Stimulated activated CD4-positive, alpha-beta T cell treated with anti-CD3 and anti-CD28 coated beads, Interleukin-2, amount 100 ng/mL, for 48 hours (primary cell): ENCODE measurements at regions not wholly inside any gene's neighbourhood (a gene's known extent, or its start where the extent isn't known, plus 50 kb on each side); places are given as distances from the start of the nearest gene placed in this dataset.
"Not testable (repeated sequence)": the region's sequence is repeated elsewhere in the genome, so short reads cannot be mapped to it uniquely, and the experiment has no call there.

Source experiments
- DNase-seq, 2 donors: peaks; one replicate each; pipeline ENCODE4 v3.0.0-alpha.2; 2020

- DNase-seq: no peak
Observed at GRCh38 chr5:106085556-106085955, 1585.2 kb downstream of the EFNA5 start.

GRCh38 chr5:106085136-106085535 lies 1585.6 kb downstream of the EFNA5 start:
- DNase-seq: no peak

- DNase-seq: no peak
Observed at GRCh38 chr5:106080535-106080934, 1590.2 kb downstream of the EFNA5 start.

DNA sequence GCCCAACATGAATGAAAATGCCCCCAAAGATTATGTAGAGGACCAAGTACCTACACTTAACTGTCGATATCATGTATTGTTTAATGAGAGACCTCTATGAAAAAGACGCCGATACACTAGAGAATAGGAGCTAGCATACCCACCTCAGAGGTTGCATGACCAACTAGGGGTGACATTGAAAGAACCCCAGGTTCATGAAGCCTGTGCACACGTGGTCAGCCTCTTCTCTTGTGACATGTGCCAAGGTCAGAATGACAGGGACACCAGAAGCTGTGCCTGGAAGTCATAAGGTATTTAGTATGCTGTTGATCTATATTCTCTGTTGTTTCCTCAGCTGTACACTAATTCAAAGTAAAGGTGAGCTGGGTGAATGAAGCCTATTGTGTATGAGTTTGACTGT lies 1594.1 kb downstream of the EFNA5 start:
- no peak for DNase-seq

DNA sequence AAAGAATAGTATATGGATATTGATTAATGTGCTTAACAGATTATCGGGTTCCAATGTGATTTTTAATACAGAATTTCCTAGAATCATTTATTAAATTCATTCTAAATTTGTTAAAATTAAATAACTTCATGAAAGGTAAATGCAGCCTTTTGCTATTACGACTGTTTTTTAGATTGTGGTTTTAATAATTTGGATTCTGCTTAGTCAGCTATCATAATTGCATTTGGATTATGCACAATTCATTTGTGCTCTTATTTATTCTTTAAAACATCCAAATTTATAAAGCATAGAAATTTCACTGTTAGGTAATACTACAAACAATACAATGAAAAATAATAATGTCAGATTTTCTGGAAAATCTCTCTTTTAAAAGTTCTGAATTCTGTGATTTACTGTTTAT lies 1598.5 kb downstream of the EFNA5 start:
- DNase-seq: no peak

- DNase-seq: no peak
Observed at GRCh38 chr5:106047341-106047740, 1623.4 kb downstream of the EFNA5 start.

- DNase-seq: not testable (repeated sequence)
Observed at GRCh38 chr5:106032069-106032468, 1638.7 kb downstream of the EFNA5 start.

- no peak for DNase-seq
Observed at GRCh38 chr5:106028314-106028713, 1642.4 kb downstream of the EFNA5 start.

DNA sequence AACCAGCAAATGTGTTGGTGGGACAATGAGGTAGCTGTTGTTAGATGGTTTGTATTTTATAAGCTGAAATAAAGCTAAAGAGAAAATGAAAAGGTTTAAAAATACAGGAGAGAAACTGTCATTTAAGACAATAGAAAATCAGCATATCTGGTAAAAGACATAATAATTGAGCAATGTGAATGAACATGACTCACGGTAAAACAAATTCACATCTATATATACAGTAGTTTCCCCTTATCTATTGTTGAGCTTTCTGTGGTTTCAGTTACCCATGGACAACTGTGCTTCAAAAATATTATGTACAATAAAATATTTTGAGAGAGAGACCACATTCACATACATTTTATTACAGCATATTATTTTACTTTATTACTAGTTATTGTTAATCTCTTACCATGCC lies 1649.8 kb downstream of the EFNA5 start:
- no peak for DNase-seq

- DNase-seq: no peak
Observed at GRCh38 chr5:106019261-106019660, 1651.5 kb downstream of the EFNA5 start.

- no peak for DNase-seq
Observed at GRCh38 chr5:106017243-106017857, 1653.4 kb downstream of the EFNA5 start.

- DNase-seq: no peak
Observed at GRCh38 chr5:106014262-106014661, 1656.5 kb downstream of the EFNA5 start.

GRCh38 chr5:106006242-106006641 lies 1664.5 kb downstream of the EFNA5 start:
- DNase-seq: no peak

GRCh38 chr5:105998991-105999390 lies 1671.7 kb downstream of the EFNA5 start:
- not testable (repeated sequence) for DNase-seq

GRCh38 chr5:105993027-105993426 lies 1677.7 kb downstream of the EFNA5 start:
- no peak for DNase-seq

GRCh38 chr5:105982526-105982925 lies 1688.2 kb downstream of the EFNA5 start:
- DNase-seq: no peak

GRCh38 chr5:105978011-105978410 lies 1692.7 kb downstream of the EFNA5 start:
- DNase-seq: no peak

- DNase-seq: no peak
Observed at GRCh38 chr5:105977163-105977562, 1693.6 kb downstream of the EFNA5 start.

DNA sequence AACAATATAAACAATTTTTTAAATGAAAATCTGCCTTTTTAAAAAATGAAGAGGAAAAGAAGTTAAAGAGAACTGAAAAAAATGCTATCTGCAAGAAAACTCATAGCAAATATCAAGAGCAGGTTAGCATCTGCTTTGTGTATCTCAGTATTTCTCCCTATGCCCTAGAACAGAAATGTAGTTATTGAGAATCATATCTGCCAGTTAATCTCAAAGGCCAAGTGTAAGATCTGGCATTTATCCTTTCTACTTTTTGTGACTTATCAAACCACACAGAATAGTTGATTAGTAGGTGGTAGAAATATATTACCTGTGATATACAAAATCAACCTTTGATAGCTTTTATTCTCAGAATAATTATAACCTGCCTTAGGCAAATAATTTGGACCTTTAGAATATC lies 1699.8 kb downstream of the EFNA5 start:
- no peak for DNase-seq

GRCh38 chr5:105968981-105969380 lies 1701.8 kb downstream of the EFNA5 start:
- no peak for DNase-seq

DNA sequence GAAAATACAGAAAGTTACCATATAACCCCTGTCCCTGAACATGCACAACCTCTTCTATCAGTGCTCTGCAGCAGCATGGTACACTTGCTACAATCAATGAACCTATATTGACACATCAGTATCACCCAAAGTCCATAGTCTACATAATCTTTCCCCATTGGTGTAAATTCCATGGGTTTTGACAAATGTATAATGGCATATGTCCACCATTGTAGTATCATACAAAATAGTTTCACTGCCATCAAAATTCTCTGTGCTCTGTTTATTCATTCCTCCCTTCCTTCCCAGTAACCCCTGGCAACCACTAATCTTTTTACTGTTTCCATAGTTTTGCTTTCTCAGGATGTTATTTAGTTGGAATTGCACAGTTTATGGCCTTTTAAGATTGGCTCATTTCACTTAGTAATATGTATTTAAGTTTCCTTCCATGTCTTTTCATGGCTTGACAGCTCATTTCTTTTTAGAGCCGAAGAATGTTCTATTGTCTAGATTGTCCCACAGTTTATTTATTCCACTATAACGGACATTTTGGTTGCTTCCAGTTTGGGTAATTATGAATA lies 1707.0 kb downstream of the EFNA5 start:
- DNase-seq: no peak

DNA sequence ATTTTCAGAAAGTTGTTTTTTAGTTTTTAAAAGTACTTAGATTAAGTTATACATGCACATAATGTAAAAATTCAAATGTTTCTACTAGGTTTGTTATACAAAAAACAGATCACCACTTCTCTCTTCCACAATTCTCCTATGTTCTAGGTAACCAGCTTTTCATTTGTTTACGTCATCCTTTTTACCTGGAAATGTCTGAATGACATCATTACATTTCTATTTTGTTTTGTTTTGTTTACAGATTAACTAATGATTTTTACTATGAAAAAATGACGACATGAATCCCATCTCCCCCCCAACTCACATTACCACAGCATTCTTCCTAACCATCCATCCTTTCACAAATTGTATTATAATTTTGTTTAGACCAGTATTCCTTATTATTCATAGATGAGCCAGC lies 1709.2 kb downstream of the EFNA5 start:
- DNase-seq: no peak

DNA sequence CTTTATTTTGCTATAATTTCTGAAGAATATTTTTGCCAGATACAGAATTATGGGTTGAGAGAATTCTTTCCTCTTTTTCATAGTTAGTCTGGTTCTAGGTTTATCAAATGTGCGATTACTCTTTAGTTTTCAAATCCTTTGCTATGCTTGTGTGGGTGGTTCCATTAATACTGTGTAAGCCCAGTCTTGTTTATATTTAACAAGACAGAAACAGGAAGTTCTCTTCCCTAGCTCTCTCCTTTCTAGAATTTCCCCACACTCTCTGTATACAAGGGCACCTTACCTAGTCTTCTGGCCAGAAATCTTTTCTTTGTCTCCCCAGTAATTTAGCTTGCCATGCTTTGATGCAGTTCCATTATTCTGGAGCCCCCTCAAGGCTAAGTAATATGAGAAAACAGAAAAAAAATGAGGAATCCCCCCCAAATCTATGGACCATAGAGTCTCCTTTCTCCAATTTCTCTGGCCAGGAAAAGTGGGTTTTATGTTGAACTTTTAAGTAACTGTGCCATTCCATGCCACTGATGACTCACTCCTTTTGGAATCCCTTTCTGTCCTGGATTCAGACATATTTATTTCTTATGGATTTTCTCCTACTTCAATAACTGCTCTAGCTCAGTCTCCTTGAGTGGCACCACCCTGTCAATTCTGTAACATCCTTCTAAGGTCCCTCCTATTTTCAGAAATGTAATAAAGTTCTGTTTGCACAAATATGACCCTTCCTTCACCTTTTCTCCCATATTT lies 1714.1 kb downstream of the EFNA5 start:
- no peak for DNase-seq

GRCh38 chr5:105954341-105954740 lies 1716.4 kb downstream of the EFNA5 start:
- DNase-seq: no peak

- no peak for DNase-seq
Observed at GRCh38 chr5:105953616-105954015, 1717.1 kb downstream of the EFNA5 start.
